ENCODE measurements at regions not wholly inside any gene's neighbourhood (a gene's known extent, or its start where the extent isn't known, plus 50 kb on each side); places are given as distances from the start of the nearest gene placed in this dataset.

DNA sequence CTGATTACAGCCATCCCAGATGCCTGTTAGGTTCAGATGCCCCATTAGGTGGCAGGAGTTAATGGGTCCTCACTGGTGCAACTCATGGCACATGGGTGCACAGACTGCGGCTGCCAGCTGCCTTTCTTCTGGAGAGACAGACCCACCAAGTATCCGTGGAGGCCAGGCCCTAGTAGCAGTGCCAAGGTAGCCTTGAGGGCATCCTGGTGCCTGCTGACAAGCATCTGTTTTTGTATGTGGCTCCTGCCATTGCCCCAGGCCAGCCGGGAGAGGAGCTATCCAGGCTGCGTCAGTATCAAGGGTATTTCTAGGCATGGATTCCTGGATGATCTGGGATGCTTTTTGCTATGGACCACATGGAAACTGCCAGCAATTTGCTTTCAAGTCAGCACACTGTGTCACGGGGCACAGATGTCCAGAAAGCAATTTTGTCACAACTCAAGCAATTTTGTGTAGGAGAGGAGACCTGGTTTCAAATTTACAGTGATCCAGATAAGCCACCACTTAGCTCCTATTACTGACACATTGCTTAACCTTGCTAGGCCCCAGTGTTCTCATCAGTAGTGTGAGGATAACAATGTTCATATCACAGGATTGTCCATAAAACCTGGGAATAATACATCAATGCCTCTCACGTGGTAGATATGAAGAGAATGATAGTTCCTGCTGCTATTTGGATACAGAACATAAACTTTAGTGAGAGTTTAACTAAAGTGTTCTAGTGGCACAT is 815.1 kb upstream of the RAB6C start:
- no peak overlapping the region for H3K4me3 ChIP-seq (replicated peaks; ENCODE audit: low read depth, low read length)
- TF ChIP-seq, protein P1, sequence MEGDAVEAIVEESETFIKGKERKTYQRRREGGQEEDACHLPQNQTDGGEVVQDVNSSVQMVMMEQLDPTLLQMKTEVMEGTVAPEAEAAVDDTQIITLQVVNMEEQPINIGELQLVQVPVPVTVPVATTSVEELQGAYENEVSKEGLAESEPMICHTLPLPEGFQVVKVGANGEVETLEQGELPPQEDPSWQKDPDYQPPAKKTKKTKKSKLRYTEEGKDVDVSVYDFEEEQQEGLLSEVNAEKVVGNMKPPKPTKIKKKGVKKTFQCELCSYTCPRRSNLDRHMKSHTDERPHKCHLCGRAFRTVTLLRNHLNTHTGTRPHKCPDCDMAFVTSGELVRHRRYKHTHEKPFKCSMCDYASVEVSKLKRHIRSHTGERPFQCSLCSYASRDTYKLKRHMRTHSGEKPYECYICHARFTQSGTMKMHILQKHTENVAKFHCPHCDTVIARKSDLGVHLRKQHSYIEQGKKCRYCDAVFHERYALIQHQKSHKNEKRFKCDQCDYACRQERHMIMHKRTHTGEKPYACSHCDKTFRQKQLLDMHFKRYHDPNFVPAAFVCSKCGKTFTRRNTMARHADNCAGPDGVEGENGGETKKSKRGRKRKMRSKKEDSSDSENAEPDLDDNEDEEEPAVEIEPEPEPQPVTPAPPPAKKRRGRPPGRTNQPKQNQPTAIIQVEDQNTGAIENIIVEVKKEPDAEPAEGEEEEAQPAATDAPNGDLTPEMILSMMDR (IDR thresholded peaks at IDR 0.05; ENCODE audit: low read depth, low read length, missing control alignments): no peak
- DNase-seq (ENCODE audit: extremely low read depth, low read depth): no peak

DNA sequence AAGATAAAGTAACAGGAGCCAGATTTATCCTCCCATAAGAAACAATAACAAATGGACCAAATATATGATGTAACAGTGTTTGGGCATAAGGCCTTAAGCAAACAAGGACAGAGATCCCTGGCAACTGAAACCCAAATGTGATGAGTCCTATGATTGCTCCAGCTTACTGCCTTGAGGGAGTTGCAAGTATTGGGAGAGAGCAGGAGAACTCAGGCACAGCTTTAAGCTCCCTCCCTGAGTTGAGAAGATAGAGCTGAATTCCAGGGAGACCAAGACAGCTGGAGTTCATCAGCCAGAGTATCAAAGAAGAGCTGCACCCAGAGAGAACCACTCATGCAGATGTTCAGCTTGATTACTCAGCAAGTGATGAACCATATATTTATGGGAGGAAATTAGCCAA is 814.5 kb upstream of the RAB6C start:
- no peak for DNase-seq (ENCODE audit: extremely low read depth, low read depth)
- TF ChIP-seq, protein P1 (IDR thresholded peaks at IDR 0.05; ENCODE audit: low read depth, low read length, missing control alignments): no peak
- H3K4me3 ChIP-seq (replicated peaks; ENCODE audit: low read depth, low read length): no peak overlapping the region

DNA sequence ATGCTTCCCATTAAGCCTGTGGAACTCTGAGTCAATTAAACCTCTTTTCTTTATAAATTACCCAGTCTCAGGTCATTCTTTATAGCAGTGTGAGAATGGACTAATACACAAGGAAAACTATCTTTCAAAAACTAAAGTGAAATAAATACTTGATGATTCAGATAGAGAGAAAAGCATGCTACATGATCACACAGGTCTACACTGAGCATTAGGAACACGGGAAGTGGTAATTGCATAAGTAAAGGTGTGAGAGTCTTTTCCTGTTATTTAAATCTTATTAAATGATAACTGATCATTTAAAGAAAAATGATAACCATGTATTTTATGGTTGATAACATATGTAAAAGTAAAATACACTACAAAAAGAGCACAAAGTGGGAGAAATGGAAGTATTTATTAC is 812.0 kb upstream of the RAB6C start:
- DNase-seq (ENCODE audit: extremely low read depth, low read depth): no peak
- no peak overlapping the region for H3K4me3 ChIP-seq (replicated peaks; ENCODE audit: low read depth, low read length)
- TF ChIP-seq, protein P1 (IDR thresholded peaks at IDR 0.05; ENCODE audit: low read depth, low read length, missing control alignments): no peak

DNA sequence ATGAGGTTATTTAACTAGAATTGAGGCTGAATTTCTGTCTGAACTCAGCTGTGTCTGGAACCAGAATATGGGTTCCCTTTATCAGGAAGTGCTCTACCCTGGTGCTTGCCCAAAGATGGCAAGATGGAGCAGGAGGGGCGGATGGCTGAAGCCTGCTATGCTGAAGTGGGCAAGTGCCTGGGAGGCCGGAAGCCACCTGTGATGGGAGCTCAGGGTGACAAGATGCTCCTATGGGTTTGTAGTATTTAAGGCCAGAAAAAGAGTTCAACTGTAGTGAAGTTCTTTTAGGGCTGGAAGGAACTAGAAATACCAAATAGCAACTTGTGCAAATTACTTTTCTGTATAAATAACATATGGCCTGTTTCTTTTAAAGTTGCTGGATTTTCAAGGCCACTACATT is 808.9 kb upstream of the RAB6C start:
- TF ChIP-seq, protein P1 (IDR thresholded peaks at IDR 0.05; ENCODE audit: low read depth, low read length, missing control alignments): no peak
- no peak for DNase-seq (ENCODE audit: extremely low read depth, low read depth)
- H3K4me3 ChIP-seq (replicated peaks; ENCODE audit: low read depth, low read length): no peak overlapping the region

DNA sequence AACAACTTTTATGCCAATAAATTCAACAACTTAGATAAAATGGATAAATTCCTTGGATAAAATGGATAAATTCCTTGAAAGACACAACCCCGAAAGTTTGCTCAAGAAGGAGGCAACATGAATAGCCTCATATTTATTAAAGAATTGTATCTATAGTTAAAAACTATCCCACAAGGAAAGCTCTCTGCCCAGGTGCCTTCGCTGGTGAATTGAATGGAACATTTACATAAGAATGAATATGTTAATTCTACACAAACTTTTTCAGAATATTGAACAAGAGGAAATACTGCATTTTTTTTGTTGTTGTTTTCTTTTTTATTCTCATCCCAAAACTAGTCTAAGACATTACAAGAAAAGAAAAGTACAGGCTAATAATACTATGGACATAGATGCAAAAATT is 805.3 kb upstream of the RAB6C start:
- TF ChIP-seq, protein P1 (IDR thresholded peaks at IDR 0.05; ENCODE audit: low read depth, low read length, missing control alignments): no peak
- H3K4me3 ChIP-seq (replicated peaks; ENCODE audit: low read depth, low read length): no peak overlapping the region
- DNase-seq (ENCODE audit: extremely low read depth, low read depth): no peak

DNA sequence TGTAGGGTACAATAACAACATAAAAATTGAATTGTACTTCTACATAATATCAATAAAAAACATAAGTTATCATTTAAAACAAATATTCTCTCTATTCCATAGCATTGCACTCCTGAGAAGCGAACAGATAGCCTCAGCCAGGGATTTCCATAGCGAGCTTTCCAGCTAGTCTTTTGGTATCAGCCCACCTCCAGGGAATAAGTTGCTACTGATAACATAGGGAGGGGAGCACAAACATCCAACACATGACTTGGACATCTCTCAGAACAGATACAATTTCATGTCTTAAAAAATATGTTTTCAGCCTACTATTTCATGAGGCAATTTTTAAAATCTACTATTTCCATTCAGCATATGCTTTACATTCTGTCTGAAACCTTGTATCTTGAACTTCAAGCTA is 804.4 kb upstream of the RAB6C start:
- no peak for DNase-seq (ENCODE audit: extremely low read depth, low read depth)
- TF ChIP-seq, protein P1 (IDR thresholded peaks at IDR 0.05; ENCODE audit: low read depth, low read length, missing control alignments): no peak
- H3K4me3 ChIP-seq (replicated peaks; ENCODE audit: low read depth, low read length): no peak overlapping the region

DNA sequence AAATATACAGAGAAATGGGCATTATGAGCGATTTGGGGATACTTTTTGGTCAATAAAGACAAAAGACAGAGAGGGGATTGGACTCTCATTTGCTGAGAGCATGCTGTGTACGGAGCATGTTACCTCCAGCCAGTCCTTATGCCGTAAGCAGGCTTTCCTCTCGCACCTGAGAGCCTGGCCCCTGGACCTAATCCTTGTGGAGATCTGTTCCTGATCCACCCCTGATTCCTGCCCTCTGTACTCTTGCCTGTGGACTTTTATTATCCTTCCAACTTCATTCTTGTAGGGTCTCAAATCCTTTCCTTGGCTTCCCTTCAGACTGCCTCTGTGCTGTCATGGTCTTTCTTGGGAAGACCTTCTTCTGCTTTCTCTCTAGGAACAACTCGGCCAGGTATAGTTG is 803.1 kb upstream of the RAB6C start:
- H3K4me3 ChIP-seq (replicated peaks; ENCODE audit: low read depth, low read length): no peak overlapping the region
- DNase-seq (ENCODE audit: extremely low read depth, low read depth): no peak
- TF ChIP-seq, protein P1 (IDR thresholded peaks at IDR 0.05; ENCODE audit: low read depth, low read length, missing control alignments): no peak
